Natural killer cell (primary cell): ENCODE measurements at regions not wholly inside any gene's neighbourhood (a gene's known extent, or its start where the extent isn't known, plus 50 kb on each side); places are given as distances from the start of the nearest gene placed in this dataset.

Experiments used
- ATAC-seq, 3 donors: fragments of 150-1000 bp in 2 of 3; fragments of 200-7000 bp in 1 of 3; cut with Tn5 transposase; 1 replicate in 1 of 3; 2 replicates in 2 of 3; pipeline ENCODE4 v1.10.0; 2021; ENCODE audit warnings: mild to moderate bottlenecking in 2 of 3, moderate library complexity in 2 of 3
- DNase-seq, 2 donors: peaks; one replicate each; pipeline versions ENCODE4 v3.0.0 to v3.0.0-alpha.2; 2013 to 2021; ENCODE audit warnings: mixed read lengths in 1 of 2
- H3K27ac ChIP-seq: one replicate; pipeline ENCODE4 v1.5.1; 2013; ENCODE audit warnings: mild to moderate bottlenecking, low read length
- H3K27me3 ChIP-seq: one replicate; pipeline ENCODE4 v1.6.1; 2013; ENCODE audit warnings: low read length; ENCODE audit not compliant: control insufficient read depth, insufficient read depth
- H3K36me3 ChIP-seq: one replicate; pipeline ENCODE4 v1.6.1; 2013; ENCODE audit warnings: low read length; ENCODE audit not compliant: control insufficient read depth, insufficient read depth
- H3K4me1 ChIP-seq: one replicate; pipeline ENCODE4 v1.6.1; 2013; ENCODE audit warnings: low read length; ENCODE audit not compliant: control insufficient read depth, insufficient read depth
- H3K4me3 ChIP-seq: one replicate; pipeline ENCODE4 v1.5.1; 2013; ENCODE audit warnings: low read length
- H3K9me3 ChIP-seq: one replicate; pipeline ENCODE4 v1.6.1; 2013; ENCODE audit warnings: low read length; ENCODE audit not compliant: control insufficient read depth, insufficient read depth
- H3K27ac Mint-ChIP-seq, 2 donors: one replicate each; pipeline ENCODE4 v1.8.0; 2022; ENCODE audit warnings: mild to moderate bottlenecking in 2 of 2, mixed read lengths in 2 of 2, moderate library complexity in 1 of 2
- H3K27me3 Mint-ChIP-seq, 2 donors: one replicate each; pipeline ENCODE4 v1.8.0; 2022; ENCODE audit warnings: low read depth in 2 of 2, mixed read lengths in 2 of 2
- H3K36me3 Mint-ChIP-seq: one replicate; pipeline ENCODE4 v1.8.0; 2022; ENCODE audit warnings: mixed read lengths
- H3K4me1 Mint-ChIP-seq, 2 donors: one replicate each; pipeline ENCODE4 v1.8.0; 2022; ENCODE audit warnings: mixed read lengths in 2 of 2
- H3K4me3 Mint-ChIP-seq: one replicate; pipeline ENCODE4 v1.8.0; 2022; ENCODE audit warnings: mild to moderate bottlenecking, moderate library complexity, mixed read lengths
- H3K9me3 Mint-ChIP-seq, 2 donors: one replicate each; pipeline ENCODE4 v1.8.0; 2022; ENCODE audit warnings: mixed read lengths in 2 of 2
- WGBS: methylation state at CpG from one replicate; pipeline ENCODE4 v1.1.7; 2013; ENCODE audit warnings: missing lambda C conversion rate; ENCODE audit not compliant: insufficient coverage; 5-methylcytosine and 5-hydroxymethylcytosine counted together
- intact Hi-C: fragments of 100-400 bp; cut with micrococcal nuclease; formaldehyde crosslinking; loops from one replicate; pipeline ENCODE4 v1.14.2; 2022
- TF ChIP-seq, protein P1 (sequence below): fragments of 200-600 bp; IDR thresholded peaks from one replicate; pipeline ENCODE4 v1.8.0; 2022; ENCODE audit warnings: antibody characterized with exemption

DNA sequence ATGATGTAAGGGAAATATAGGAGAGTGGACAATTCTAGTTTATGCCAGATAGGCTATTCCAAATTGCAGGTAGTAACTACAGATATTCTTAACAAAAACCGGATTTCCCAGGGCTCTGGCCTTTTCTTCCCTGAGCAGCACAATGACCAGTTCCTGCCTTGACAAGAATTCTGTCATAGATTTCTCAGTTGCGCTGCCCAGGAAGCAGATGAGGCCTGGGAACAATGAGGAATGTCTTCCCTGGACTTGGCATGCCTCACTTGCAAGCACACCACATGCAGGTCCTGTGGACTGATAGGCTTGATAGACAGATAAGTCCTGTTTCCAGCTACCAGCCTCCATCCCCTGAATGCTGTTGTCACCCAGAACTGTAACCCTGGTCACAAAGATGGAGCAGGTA is 174.5 kb upstream of the PRSS58 start:
- H3K27ac Mint-ChIP-seq: no peak overlapping the region

DNA sequence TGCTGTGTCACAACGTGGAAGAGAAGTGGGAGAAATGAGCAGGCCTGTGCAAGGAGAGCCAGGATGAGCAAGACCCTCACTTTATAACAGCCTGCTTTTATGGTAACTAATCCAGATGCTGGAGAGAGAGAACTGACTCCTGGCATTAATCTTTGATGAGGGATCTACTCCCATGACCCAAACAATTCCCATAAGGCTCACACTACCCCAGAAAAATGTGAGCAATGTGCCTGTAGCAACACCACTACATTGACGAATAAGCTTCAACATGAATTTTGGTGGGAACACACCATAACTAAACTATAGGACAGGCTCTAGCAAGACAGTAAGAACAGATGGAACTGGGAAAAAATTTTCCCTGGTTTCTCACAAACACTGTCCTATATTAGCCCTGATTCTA is 173.6 kb upstream of the PRSS58 start:
- H3K9me3 ChIP-seq: no peaks in the 10 kb centered on the region
- no peaks in the 10 kb centered on the region for H3K36me3 ChIP-seq
- no peaks in the 10 kb centered on the region for H3K9me3 Mint-ChIP-seq
- H3K4me3 Mint-ChIP-seq: no peak overlapping the region
- no peak overlapping the region for H3K4me3 ChIP-seq
- WGBS: 100% methylated on average over 2 of the region's 2 CpGs
- TF ChIP-seq, protein P1, sequence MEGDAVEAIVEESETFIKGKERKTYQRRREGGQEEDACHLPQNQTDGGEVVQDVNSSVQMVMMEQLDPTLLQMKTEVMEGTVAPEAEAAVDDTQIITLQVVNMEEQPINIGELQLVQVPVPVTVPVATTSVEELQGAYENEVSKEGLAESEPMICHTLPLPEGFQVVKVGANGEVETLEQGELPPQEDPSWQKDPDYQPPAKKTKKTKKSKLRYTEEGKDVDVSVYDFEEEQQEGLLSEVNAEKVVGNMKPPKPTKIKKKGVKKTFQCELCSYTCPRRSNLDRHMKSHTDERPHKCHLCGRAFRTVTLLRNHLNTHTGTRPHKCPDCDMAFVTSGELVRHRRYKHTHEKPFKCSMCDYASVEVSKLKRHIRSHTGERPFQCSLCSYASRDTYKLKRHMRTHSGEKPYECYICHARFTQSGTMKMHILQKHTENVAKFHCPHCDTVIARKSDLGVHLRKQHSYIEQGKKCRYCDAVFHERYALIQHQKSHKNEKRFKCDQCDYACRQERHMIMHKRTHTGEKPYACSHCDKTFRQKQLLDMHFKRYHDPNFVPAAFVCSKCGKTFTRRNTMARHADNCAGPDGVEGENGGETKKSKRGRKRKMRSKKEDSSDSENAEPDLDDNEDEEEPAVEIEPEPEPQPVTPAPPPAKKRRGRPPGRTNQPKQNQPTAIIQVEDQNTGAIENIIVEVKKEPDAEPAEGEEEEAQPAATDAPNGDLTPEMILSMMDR: no peak
- no peak overlapping the region for H3K27ac ChIP-seq
- H3K4me1 Mint-ChIP-seq: peaks cover 11 to 27% of the 10 kb centered on the region in 2 donors
- ATAC-seq: no peak
- DNase-seq: no peak
- peaks cover 7% of the 10 kb centered on the region for H3K4me1 ChIP-seq
- no peak overlapping the region for H3K27ac Mint-ChIP-seq
- H3K27me3 ChIP-seq: no peaks in the 10 kb centered on the region
- H3K27me3 Mint-ChIP-seq: peaks cover 0 to 8% of the 10 kb centered on the region in 2 donors
- no peaks in the 10 kb centered on the region for H3K36me3 Mint-ChIP-seq
- intact Hi-C loops: no loop called here

More for the DNA sequence above, 174.5 kb upstream of the PRSS58 start:
- TF ChIP-seq, protein P1: no peak
- no peaks in the 10 kb centered on the region for H3K27me3 ChIP-seq
- H3K36me3 ChIP-seq: no peaks in the 10 kb centered on the region
- H3K36me3 Mint-ChIP-seq: no peaks in the 10 kb centered on the region
- 92% methylated on average over 2 of the region's 2 CpGs for WGBS
- no peak overlapping the region for H3K4me3 ChIP-seq
- H3K27ac ChIP-seq: no peak overlapping the region
- peaks cover 0 to 8% of the 10 kb centered on the region in 2 donors for H3K27me3 Mint-ChIP-seq
- H3K9me3 Mint-ChIP-seq: no peaks in the 10 kb centered on the region
- no peak overlapping the region for H3K4me3 Mint-ChIP-seq
- intact Hi-C loops: no loop called here
- peaks cover 7% of the 10 kb centered on the region for H3K4me1 ChIP-seq
- no peaks in the 10 kb centered on the region for H3K9me3 ChIP-seq
- DNase-seq (no peak), ATAC-seq (no peak)
- peaks cover 11 to 27% of the 10 kb centered on the region in 2 donors for H3K4me1 Mint-ChIP-seq

DNA sequence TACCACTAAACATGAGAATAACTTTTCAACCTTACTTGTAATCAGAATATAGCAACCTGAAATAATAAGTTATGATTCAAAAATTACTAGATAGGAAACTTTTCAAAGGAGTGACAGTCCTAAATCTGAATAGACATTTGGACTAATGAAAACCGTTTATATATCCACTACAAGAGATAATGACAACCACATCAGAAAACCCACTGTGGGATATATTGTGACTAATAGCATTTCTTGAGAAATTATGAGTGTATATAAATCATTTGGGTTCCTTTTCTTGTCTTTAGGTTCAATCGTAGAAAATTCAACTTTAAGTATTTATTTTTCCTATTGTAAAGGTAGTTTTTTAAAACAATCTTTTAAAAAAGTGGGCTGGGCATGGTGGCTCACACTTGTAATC is 170.2 kb upstream of the PRSS58 start:
- intact Hi-C loops: no loop called here
- Mint-ChIP-seq H3K9me3 (no peaks in the 10 kb centered on the region), H3K27me3 (peaks cover 0 to 11% of the 10 kb centered on the region in 2 donors), H3K36me3 (no peaks in the 10 kb centered on the region), H3K4me1 (no peaks in the 10 kb centered on the region), H3K27ac (no peak overlapping the region), H3K4me3 (no peak overlapping the region)
- Histone ChIP-seq H3K27ac (no peak overlapping the region), H3K36me3 (no peaks in the 10 kb centered on the region), H3K9me3 (no peaks in the 10 kb centered on the region), H3K4me3 (no peak overlapping the region), H3K4me1 (no peaks in the 10 kb centered on the region), H3K27me3 (no peaks in the 10 kb centered on the region)
- DNase-seq (no peak), ATAC-seq (no peak)
- WGBS: no CpG with 5 or more reads among the region's 2 CpGs
- TF ChIP-seq, protein P1: no peak

DNA sequence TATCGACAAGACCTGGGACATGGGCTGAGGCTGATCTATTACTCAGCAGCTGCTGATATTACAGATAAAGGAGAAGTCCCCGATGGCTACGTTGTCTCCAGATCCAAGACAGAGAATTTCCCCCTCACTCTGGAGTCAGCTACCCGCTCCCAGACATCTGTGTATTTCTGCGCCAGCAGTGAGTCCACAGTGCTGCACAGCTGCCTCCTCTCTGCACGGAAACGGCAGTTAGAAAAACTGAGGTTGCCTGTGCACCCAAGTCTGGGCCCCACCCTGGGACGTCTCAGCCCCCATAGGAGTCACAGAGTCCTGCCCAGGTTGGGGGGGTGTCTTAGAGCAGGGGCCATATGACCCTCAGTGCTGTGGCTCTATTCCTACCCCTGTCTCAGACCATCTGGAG is 167.4 kb upstream of the PRSS58 start:
- Histone ChIP-seq H3K27ac (no peak overlapping the region), H3K27me3 (no peaks in the 10 kb centered on the region), H3K9me3 (no peaks in the 10 kb centered on the region), H3K4me1 (no peaks in the 10 kb centered on the region), H3K4me3 (no peak overlapping the region), H3K36me3 (no peaks in the 10 kb centered on the region)
- DNase-seq (no peak), ATAC-seq (no peak)
- Mint-ChIP-seq H3K9me3 (no peaks in the 10 kb centered on the region), H3K36me3 (no peaks in the 10 kb centered on the region), H3K4me1 (no peaks in the 10 kb centered on the region), H3K4me3 (no peak overlapping the region), H3K27ac (no peak overlapping the region), H3K27me3 (peaks cover 0 to 9% of the 10 kb centered on the region in 2 donors)
- intact Hi-C loops: no loop called here
- TF ChIP-seq, protein P1: no peak
- 52% methylated on average over 8 of the region's 8 CpGs for WGBS
